Pancreas (tissue), 10 donors: ENCODE measurements at regions not wholly inside any gene's neighbourhood (a gene's known extent, or its start where the extent isn't known, plus 50 kb on each side); places are given as distances from the start of the nearest gene placed in this dataset.

Experiments used
- ATAC-seq, 4 donors: fragments of 200-7000 bp; cut with Tn5 transposase; one replicate each; pipeline versions ENCODE4 v1.8.0 to v1.9.1; 2020; ENCODE audit warnings: mild to moderate bottlenecking in 4 of 4, moderate library complexity in 4 of 4
- DNase-seq, 6 donors: peaks; one replicate each; pipeline ENCODE4 v3.0.0-alpha.2; 2020
- FAIRE-seq: peaks from 2 replicates; lab custom pipeline; 2012; peaks lifted over from hg19 to GRCh38; lab: Jason Lieb, UNC
- H3K27ac ChIP-seq, 4 donors: fragments of 200-600 bp; sonication (generic); 1 replicate in 3 of 4; 2 replicates in 1 of 4; pipeline versions ENCODE4 v1.5.0 to v1.8.0; 2020
- H3K27me3 ChIP-seq, 4 donors: fragments of 200-600 bp; one replicate each; pipeline ENCODE4 v1.8.0; 2021
- H3K36me3 ChIP-seq, 3 donors: fragments of 200-600 bp; sonication (generic) in 1 of 3; one replicate each; pipeline versions ENCODE4 v1.5.0 to v1.8.0; 2020 to 2021
- H3K4me1 ChIP-seq, 3 donors: fragments of 200-600 bp; one replicate each; pipeline ENCODE4 v1.8.0; 2021
- H3K4me3 ChIP-seq, 4 donors: fragments of 200-600 bp; sonication (generic) in 2 of 4; one replicate each; pipeline versions ENCODE4 v1.5.0 to v1.8.0; 2020 to 2021
- H3K9me3 ChIP-seq, 4 donors: fragments of 200-600 bp; one replicate each; pipeline ENCODE4 v1.8.0; 2021
- CTCF ChIP-seq, 4 donors: fragments of 200-600 bp; sonication (generic) in 3 of 4; IDR thresholded peaks; one replicate each; pipeline versions ENCODE4 v1.5.0 to v1.8.0; 2021; ENCODE audit warnings: antibody characterized with exemption in 4 of 4
- WGBS, 2 donors: extraction: QIAGEN DNeasy Blood & Tissue Kit; methylation state at CpG; one replicate each; pipeline ENCODE4 v1.1.7; 2013; 5-methylcytosine and 5-hydroxymethylcytosine counted together
- intact Hi-C, 3 donors: fragments of 100-400 bp; cut with DNase I; formaldehyde crosslinking; loops; one replicate each; pipeline versions ENCODE4 v1.11.1 to v1.14.2; 2022
- donor health status: healthy with polysubstance abuse.
- donor health status: DM: no; HTN: no; CAD: no; lungs with moderate emphysema.
- donor health status: DM: no; HTN: no; CAD: no.
- donor health status: control.
- donor health status: control.
- donor health status: Bipolar disorder and iron deficiency.
- donor health status: DM: yes; HTN: yes; CAD: no.
- donor health status: DM: no; HTN: no; CAD: no.
- donor health status: DM: no; HTN: no; CAD: no.
- donor health status: DM: yes; HTN: yes; CAD: no.

- Histone ChIP-seq H3K36me3 (no peaks in the 10 kb centered on the region), H3K9me3 (no peaks in the 10 kb centered on the region), H3K4me1 (no peaks in the 10 kb centered on the region), H3K27me3 (no peaks in the 10 kb centered on the region), H3K27ac (no peak overlapping the region), H3K4me3 (no peak overlapping the region)
- intact Hi-C loops: no loop called here
- 49 to 61% methylated on average over 2 of the region's 2 CpGs for WGBS, 2 donors
- FAIRE-seq: no peak
- ATAC-seq: no peak
- no peak for DNase-seq
- no peak for TF ChIP-seq CTCF (IDR thresholded peaks at IDR 0.05)
Observed at GRCh38 chr5:135723491-135723890, 111.0 kb upstream of the SLC25A48 start.

- TF ChIP-seq CTCF (IDR thresholded peaks at IDR 0.05): no peak
- Histone ChIP-seq H3K27ac (no peak overlapping the region), H3K4me1 (no peaks in the 10 kb centered on the region), H3K4me3 (no peak overlapping the region), H3K36me3 (no peaks in the 10 kb centered on the region), H3K9me3 (no peaks in the 10 kb centered on the region), H3K27me3 (no peaks in the 10 kb centered on the region)
- ATAC-seq: no peak
- intact Hi-C loops: no loop called here
- FAIRE-seq: no peak
- 84 to 91% methylated on average over 1 of the region's 1 CpG for WGBS, 2 donors
- DNase-seq: no peak
Observed at GRCh38 chr5:135721548-135722090, 112.8 kb upstream of the SLC25A48 start.

GRCh38 chr5:135720191-135720590, 114.3 kb upstream of the SLC25A48 start:
- H3K36me3 ChIP-seq: no peaks in the 10 kb centered on the region
- intact Hi-C loops: no loop called here
- TF ChIP-seq CTCF (IDR thresholded peaks at IDR 0.05): no peak
- no peaks in the 10 kb centered on the region for H3K27me3 ChIP-seq
- H3K4me3 ChIP-seq: no peak overlapping the region
- H3K4me1 ChIP-seq: no peaks in the 10 kb centered on the region
- FAIRE-seq (no peak), DNase-seq (no peak), ATAC-seq (no peak)
- 73 to 76% methylated on average over 2 of the region's 2 CpGs for WGBS, 2 donors
- no peak overlapping the region for H3K27ac ChIP-seq
- no peaks in the 10 kb centered on the region for H3K9me3 ChIP-seq

- Histone ChIP-seq H3K27me3 (no peaks in the 10 kb centered on the region), H3K36me3 (no peaks in the 10 kb centered on the region), H3K4me1 (no peaks in the 10 kb centered on the region), H3K27ac (no peak overlapping the region), H3K4me3 (no peak overlapping the region), H3K9me3 (no peaks in the 10 kb centered on the region)
- intact Hi-C loops: no loop called here
- TF ChIP-seq CTCF (IDR thresholded peaks at IDR 0.05): no peak
- FAIRE-seq (no peak), DNase-seq (no peak), ATAC-seq (no peak)
- 70 to 78% methylated on average over 4 of the region's 4 CpGs for WGBS, 2 donors
Observed at GRCh38 chr5:135719428-135720063, 114.9 kb upstream of the SLC25A48 start.

GRCh38 chr5:135718651-135719050, 115.8 kb upstream of the SLC25A48 start:
- Histone ChIP-seq H3K9me3 (no peaks in the 10 kb centered on the region), H3K4me3 (no peak overlapping the region), H3K4me1 (no peaks in the 10 kb centered on the region), H3K27ac (no peak overlapping the region), H3K36me3 (no peaks in the 10 kb centered on the region), H3K27me3 (no peaks in the 10 kb centered on the region)
- 65 to 78% methylated on average over 1 of the region's 1 CpG for WGBS, 2 donors
- intact Hi-C loops: no loop called here
- no peak for TF ChIP-seq CTCF (IDR thresholded peaks at IDR 0.05)
- no peak for FAIRE-seq
- no peak for DNase-seq
- no peak for ATAC-seq
